ENCODE measurements at regions not wholly inside any gene's neighbourhood (a gene's known extent, or its start where the extent isn't known, plus 50 kb on each side); places are given as distances from the start of the nearest gene placed in this dataset.

- Histone ChIP-seq H3K27ac (ENCODE audit: low read depth in 1 of 3, low read length in 2 of 3) (no peak overlapping the region), H3K4me3 (ENCODE audit: low read depth in 1 of 3, low read length in 3 of 3) (no peak overlapping the region), H3K27me3 (ENCODE audit: control insufficient read depth in 3 of 3, insufficient read depth in 3 of 3, low read length in 3 of 3) (no peaks in the 10 kb centered on the region), H3K36me3 (ENCODE audit: control insufficient read depth in 3 of 3, insufficient read depth in 2 of 3, low read depth in 1 of 3, low read length in 3 of 3) (no peaks in the 10 kb centered on the region), H3K4me1 (ENCODE audit: control insufficient read depth in 3 of 3, insufficient read depth in 2 of 3, low read depth in 1 of 3, low read length in 2 of 3) (no peaks in the 10 kb centered on the region), H3K9me3 (ENCODE audit: control insufficient read depth in 2 of 2, insufficient read depth in 1 of 2, low read depth in 1 of 2, low read length in 1 of 2) (peaks cover 0 to 6% of the 10 kb centered on the region in 2 donors)
- FAIRE-seq (no peak), DNase-seq (no peak)
- WGBS, 3 donors = 46 to 62% (median 46%) methylated on average over 3 of the region's 3 CpGs
Measured at GRCh38 chr2:78034706-78035105, 512.5 kb upstream of the LRRTM4 start.

GRCh38 chr2:78035804-78036203 is 513.6 kb upstream of the LRRTM4 start:
- peaks cover 0 to 4% of the 10 kb centered on the region in 2 donors for H3K9me3 ChIP-seq (ENCODE audit: control insufficient read depth in 2 of 2, insufficient read depth in 1 of 2, low read depth in 1 of 2, low read length in 1 of 2)
- H3K27me3 ChIP-seq (ENCODE audit: control insufficient read depth in 3 of 3, insufficient read depth in 3 of 3, low read length in 3 of 3) = no peaks in the 10 kb centered on the region
- H3K4me3 ChIP-seq (ENCODE audit: low read depth in 1 of 3, low read length in 3 of 3) = no peak overlapping the region
- 63 to 71% (median 63%) methylated on average over 2 of the region's 2 CpGs for WGBS, 3 donors
- no peak for DNase-seq
- no peak overlapping the region for H3K27ac ChIP-seq (ENCODE audit: low read depth in 1 of 3, low read length in 2 of 3)
- FAIRE-seq = no peak
- H3K36me3 ChIP-seq (ENCODE audit: control insufficient read depth in 3 of 3, insufficient read depth in 2 of 3, low read depth in 1 of 3, low read length in 3 of 3) = no peaks in the 10 kb centered on the region
- no peaks in the 10 kb centered on the region for H3K4me1 ChIP-seq (ENCODE audit: control insufficient read depth in 3 of 3, insufficient read depth in 2 of 3, low read depth in 1 of 3, low read length in 2 of 3)

- Histone ChIP-seq H3K9me3 (ENCODE audit: control insufficient read depth in 2 of 2, insufficient read depth in 1 of 2, low read depth in 1 of 2, low read length in 1 of 2) (peaks cover 0 to 20% of the 10 kb centered on the region in 2 donors), H3K27ac (ENCODE audit: low read depth in 1 of 3, low read length in 2 of 3) (no peak overlapping the region), H3K27me3 (ENCODE audit: control insufficient read depth in 3 of 3, insufficient read depth in 3 of 3, low read length in 3 of 3) (no peaks in the 10 kb centered on the region), H3K36me3 (ENCODE audit: control insufficient read depth in 3 of 3, insufficient read depth in 2 of 3, low read depth in 1 of 3, low read length in 3 of 3) (no peaks in the 10 kb centered on the region), H3K4me3 (ENCODE audit: low read depth in 1 of 3, low read length in 3 of 3) (no peak overlapping the region), H3K4me1 (ENCODE audit: control insufficient read depth in 3 of 3, insufficient read depth in 2 of 3, low read depth in 1 of 3, low read length in 2 of 3) (no peaks in the 10 kb centered on the region)
- no peak for DNase-seq
- WGBS, 3 donors = 77 to 88% (median 81%) methylated on average over 5 of the region's 5 CpGs
- no peak for FAIRE-seq
Measured at GRCh38 chr2:78051480-78051879, 529.3 kb upstream of the LRRTM4 start.

GRCh38 chr2:78056976-78057375 is 534.8 kb upstream of the LRRTM4 start:
- no peak overlapping the region for H3K4me3 ChIP-seq (ENCODE audit: low read depth in 1 of 3, low read length in 3 of 3)
- no peak for FAIRE-seq
- no peak overlapping the region for H3K27ac ChIP-seq (ENCODE audit: low read depth in 1 of 3, low read length in 2 of 3)
- H3K27me3 ChIP-seq (ENCODE audit: control insufficient read depth in 3 of 3, insufficient read depth in 3 of 3, low read length in 3 of 3) = no peaks in the 10 kb centered on the region
- no peaks in the 10 kb centered on the region for H3K36me3 ChIP-seq (ENCODE audit: control insufficient read depth in 3 of 3, insufficient read depth in 2 of 3, low read depth in 1 of 3, low read length in 3 of 3)
- peaks cover 0 to 16% of the 10 kb centered on the region in 2 donors for H3K9me3 ChIP-seq (ENCODE audit: control insufficient read depth in 2 of 2, insufficient read depth in 1 of 2, low read depth in 1 of 2, low read length in 1 of 2)
- no peaks in the 10 kb centered on the region for H3K4me1 ChIP-seq (ENCODE audit: control insufficient read depth in 3 of 3, insufficient read depth in 2 of 3, low read depth in 1 of 3, low read length in 2 of 3)
- no peak for DNase-seq

- WGBS, 3 donors = 75 to 92% (median 87%) methylated on average over 2 of the region's 2 CpGs
- FAIRE-seq = no peak
- Histone ChIP-seq H3K27me3 (ENCODE audit: control insufficient read depth in 3 of 3, insufficient read depth in 3 of 3, low read length in 3 of 3) (no peaks in the 10 kb centered on the region), H3K4me3 (ENCODE audit: low read depth in 1 of 3, low read length in 3 of 3) (no peak overlapping the region), H3K36me3 (ENCODE audit: control insufficient read depth in 3 of 3, insufficient read depth in 2 of 3, low read depth in 1 of 3, low read length in 3 of 3) (no peaks in the 10 kb centered on the region), H3K27ac (ENCODE audit: low read depth in 1 of 3, low read length in 2 of 3) (no peak overlapping the region), H3K9me3 (ENCODE audit: control insufficient read depth in 2 of 2, insufficient read depth in 1 of 2, low read depth in 1 of 2, low read length in 1 of 2) (no peaks in the 10 kb centered on the region), H3K4me1 (ENCODE audit: control insufficient read depth in 3 of 3, insufficient read depth in 2 of 3, low read depth in 1 of 3, low read length in 2 of 3) (no peaks in the 10 kb centered on the region)
- no peak for DNase-seq
Measured at GRCh38 chr2:78061301-78061700, 539.1 kb upstream of the LRRTM4 start.

GRCh38 chr2:78061732-78062131 is 539.6 kb upstream of the LRRTM4 start:
- H3K36me3 ChIP-seq (ENCODE audit: control insufficient read depth in 3 of 3, insufficient read depth in 2 of 3, low read depth in 1 of 3, low read length in 3 of 3) = no peaks in the 10 kb centered on the region
- 82 to 90% (median 83%) methylated on average over 5 of the region's 5 CpGs for WGBS, 3 donors
- no peaks in the 10 kb centered on the region for H3K9me3 ChIP-seq (ENCODE audit: control insufficient read depth in 2 of 2, insufficient read depth in 1 of 2, low read depth in 1 of 2, low read length in 1 of 2)
- no peak overlapping the region for H3K4me3 ChIP-seq (ENCODE audit: low read depth in 1 of 3, low read length in 3 of 3)
- DNase-seq (no peak), FAIRE-seq (no peak)
- no peak overlapping the region for H3K27ac ChIP-seq (ENCODE audit: low read depth in 1 of 3, low read length in 2 of 3)
- H3K4me1 ChIP-seq (ENCODE audit: control insufficient read depth in 3 of 3, insufficient read depth in 2 of 3, low read depth in 1 of 3, low read length in 2 of 3) = no peaks in the 10 kb centered on the region
- no peaks in the 10 kb centered on the region for H3K27me3 ChIP-seq (ENCODE audit: control insufficient read depth in 3 of 3, insufficient read depth in 3 of 3, low read length in 3 of 3)

- no peak for FAIRE-seq
- Histone ChIP-seq H3K4me1 (ENCODE audit: control insufficient read depth in 3 of 3, insufficient read depth in 2 of 3, low read depth in 1 of 3, low read length in 2 of 3) (no peaks in the 10 kb centered on the region), H3K27me3 (ENCODE audit: control insufficient read depth in 3 of 3, insufficient read depth in 3 of 3, low read length in 3 of 3) (no peaks in the 10 kb centered on the region), H3K36me3 (ENCODE audit: control insufficient read depth in 3 of 3, insufficient read depth in 2 of 3, low read depth in 1 of 3, low read length in 3 of 3) (no peaks in the 10 kb centered on the region), H3K9me3 (ENCODE audit: control insufficient read depth in 2 of 2, insufficient read depth in 1 of 2, low read depth in 1 of 2, low read length in 1 of 2) (no peaks in the 10 kb centered on the region), H3K27ac (ENCODE audit: low read depth in 1 of 3, low read length in 2 of 3) (no peak overlapping the region), H3K4me3 (ENCODE audit: low read depth in 1 of 3, low read length in 3 of 3) (no peak overlapping the region)
- DNase-seq = no peak
- WGBS, 3 donors = 53 to 77% (median 55%) methylated on average over 2 of the region's 2 CpGs
Measured at GRCh38 chr2:78063246-78064020, 541.3 kb upstream of the LRRTM4 start.

GRCh38 chr2:78065366-78065765 is 543.2 kb upstream of the LRRTM4 start:
- no peaks in the 10 kb centered on the region for H3K27me3 ChIP-seq (ENCODE audit: control insufficient read depth in 3 of 3, insufficient read depth in 3 of 3, low read length in 3 of 3)
- no peaks in the 10 kb centered on the region for H3K36me3 ChIP-seq (ENCODE audit: control insufficient read depth in 3 of 3, insufficient read depth in 2 of 3, low read depth in 1 of 3, low read length in 3 of 3)
- WGBS, 3 donors = 34 to 64% (median 38%) methylated on average over 3 of the region's 3 CpGs
- FAIRE-seq (no peak), DNase-seq (no peak)
- H3K4me3 ChIP-seq (ENCODE audit: low read depth in 1 of 3, low read length in 3 of 3) = no peak overlapping the region
- H3K27ac ChIP-seq (ENCODE audit: low read depth in 1 of 3, low read length in 2 of 3) = no peak overlapping the region
- no peaks in the 10 kb centered on the region for H3K9me3 ChIP-seq (ENCODE audit: control insufficient read depth in 2 of 2, insufficient read depth in 1 of 2, low read depth in 1 of 2, low read length in 1 of 2)
- H3K4me1 ChIP-seq (ENCODE audit: control insufficient read depth in 3 of 3, insufficient read depth in 2 of 3, low read depth in 1 of 3, low read length in 2 of 3) = no peaks in the 10 kb centered on the region

GRCh38 chr2:78068808-78069207 is 546.6 kb upstream of the LRRTM4 start:
- DNase-seq (no peak), FAIRE-seq (no peak)
- H3K27me3 ChIP-seq (ENCODE audit: control insufficient read depth in 3 of 3, insufficient read depth in 3 of 3, low read length in 3 of 3) = no peaks in the 10 kb centered on the region
- H3K27ac ChIP-seq (ENCODE audit: low read depth in 1 of 3, low read length in 2 of 3) = no peak overlapping the region
- H3K36me3 ChIP-seq (ENCODE audit: control insufficient read depth in 3 of 3, insufficient read depth in 2 of 3, low read depth in 1 of 3, low read length in 3 of 3) = no peaks in the 10 kb centered on the region
- no peaks in the 10 kb centered on the region for H3K4me1 ChIP-seq (ENCODE audit: control insufficient read depth in 3 of 3, insufficient read depth in 2 of 3, low read depth in 1 of 3, low read length in 2 of 3)
- no peak overlapping the region for H3K4me3 ChIP-seq (ENCODE audit: low read depth in 1 of 3, low read length in 3 of 3)
- no peaks in the 10 kb centered on the region for H3K9me3 ChIP-seq (ENCODE audit: control insufficient read depth in 2 of 2, insufficient read depth in 1 of 2, low read depth in 1 of 2, low read length in 1 of 2)

Data from small intestine (tissue), 7 donors.